ENCODE measurements at regions not wholly inside any gene's neighbourhood (a gene's known extent, or its start where the extent isn't known, plus 50 kb on each side); places are given as distances from the start of the nearest gene placed in this dataset.

DNA sequence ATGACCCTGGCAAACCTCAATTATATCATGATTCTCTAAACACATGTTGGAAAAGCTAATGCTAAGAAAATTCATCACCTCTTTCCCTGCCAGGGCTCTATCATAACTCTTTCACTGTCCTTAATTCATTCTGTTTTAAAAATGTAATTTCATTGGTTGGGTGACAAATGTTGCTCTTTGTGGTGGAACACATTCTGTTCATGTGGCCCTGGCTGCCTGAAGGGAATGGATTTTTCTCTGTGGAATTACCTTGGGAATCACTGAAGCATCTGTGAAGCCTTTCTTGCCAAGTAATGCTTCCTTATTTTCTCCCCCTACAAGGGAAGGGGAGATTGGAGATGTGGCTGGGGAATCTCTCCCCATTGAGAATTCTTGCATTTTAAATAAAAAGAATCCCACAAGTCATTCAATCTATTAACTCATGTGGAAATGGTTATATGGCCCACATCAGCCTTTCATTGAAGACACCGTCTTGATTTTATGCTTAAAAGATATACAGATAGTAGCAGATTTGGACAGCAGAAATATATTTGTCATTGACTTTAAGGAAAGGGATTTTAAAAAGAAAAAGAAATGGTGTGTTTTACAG is 201.8 kb upstream of the NMUR2 start:
- TF ChIP-seq CTCF (IDR thresholded peaks at IDR 0.05), result no peak
- TF ChIP-seq POLR2A (IDR thresholded peaks at IDR 0.05), result no peak
- no peak for TF ChIP-seq EP300 (IDR thresholded peaks at IDR 0.05)
